Esophagus mucosa (tissue), 1 donor: ENCODE measurements at regions not wholly inside any gene's neighbourhood (a gene's known extent, or its start where the extent isn't known, plus 50 kb on each side); places are given as distances from the start of the nearest gene placed in this dataset.
"Not testable (repeated sequence)": the region's sequence is repeated elsewhere in the genome, so short reads cannot be mapped to it uniquely, and the experiment has no call there.

Experiments
- ATAC-seq: fragments of 200-7000 bp; cut with Tn5 transposase; one replicate; pipeline ENCODE4 v1.9.1; 2020
- donor health status: DM: yes; HTN: yes; CAD: no.

DNA sequence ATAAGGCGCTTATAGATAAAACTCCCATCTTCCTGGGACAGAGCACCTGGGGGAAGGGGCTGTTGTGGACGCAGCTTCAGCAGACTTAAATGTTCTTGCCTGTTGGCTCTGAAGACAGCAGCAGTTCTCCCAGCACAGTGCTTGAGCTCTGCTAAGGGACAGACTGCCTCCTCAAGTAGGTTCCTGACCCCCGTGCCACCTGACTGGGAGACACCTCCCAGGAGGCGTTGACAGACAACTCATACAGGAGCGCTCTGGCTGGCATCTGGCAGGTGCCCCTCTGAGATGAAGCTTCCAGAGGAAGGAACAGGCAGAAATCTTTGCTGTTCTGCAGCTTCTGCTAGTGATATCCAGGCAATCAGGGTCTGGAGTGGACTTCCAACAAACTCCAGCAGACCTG lies 383.1 kb upstream of the EMCN start:
- ATAC-seq = not testable (repeated sequence)

DNA sequence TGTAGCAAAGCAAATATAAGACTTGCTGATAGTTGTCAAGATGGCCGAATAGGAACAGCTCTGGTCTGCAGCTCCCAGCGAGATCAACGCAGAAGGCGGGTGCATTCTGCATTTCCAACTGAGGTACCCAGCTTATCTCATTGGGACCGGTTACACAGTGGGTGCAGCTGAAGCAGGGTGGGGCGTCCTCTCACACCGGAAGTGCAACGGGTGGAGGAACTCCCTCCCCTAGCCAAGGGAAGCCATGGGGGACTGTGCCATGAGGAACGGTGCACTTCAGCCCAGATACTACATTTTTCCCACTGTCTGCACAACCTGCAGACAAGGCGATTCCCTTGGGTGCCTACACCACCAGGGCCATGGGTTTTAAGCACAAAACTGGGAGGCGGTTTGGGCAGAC lies 382.3 kb upstream of the EMCN start:
- ATAC-seq = no peak

DNA sequence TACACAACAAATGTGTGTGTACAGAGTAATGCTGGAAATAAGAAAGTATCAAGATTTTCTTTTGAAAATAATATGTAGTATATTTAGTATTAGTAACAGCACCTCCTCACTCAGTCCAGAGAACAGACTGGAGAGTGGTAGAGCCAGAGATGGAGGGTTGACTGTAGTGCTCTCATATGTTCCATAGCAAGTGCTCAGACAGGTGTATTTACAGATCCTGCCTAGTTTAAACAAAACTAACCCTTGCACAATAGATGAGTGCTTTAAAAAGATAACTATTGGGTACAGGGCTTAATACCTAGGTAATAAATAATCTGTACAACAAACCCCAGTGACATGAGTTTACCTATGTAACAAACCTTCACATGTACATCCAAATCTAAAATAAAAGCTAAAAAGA lies 381.0 kb upstream of the EMCN start:
- no peak for ATAC-seq

GRCh38 chr4:100895556-100896197 lies 377.9 kb upstream of the EMCN start:
- ATAC-seq = no peak

DNA sequence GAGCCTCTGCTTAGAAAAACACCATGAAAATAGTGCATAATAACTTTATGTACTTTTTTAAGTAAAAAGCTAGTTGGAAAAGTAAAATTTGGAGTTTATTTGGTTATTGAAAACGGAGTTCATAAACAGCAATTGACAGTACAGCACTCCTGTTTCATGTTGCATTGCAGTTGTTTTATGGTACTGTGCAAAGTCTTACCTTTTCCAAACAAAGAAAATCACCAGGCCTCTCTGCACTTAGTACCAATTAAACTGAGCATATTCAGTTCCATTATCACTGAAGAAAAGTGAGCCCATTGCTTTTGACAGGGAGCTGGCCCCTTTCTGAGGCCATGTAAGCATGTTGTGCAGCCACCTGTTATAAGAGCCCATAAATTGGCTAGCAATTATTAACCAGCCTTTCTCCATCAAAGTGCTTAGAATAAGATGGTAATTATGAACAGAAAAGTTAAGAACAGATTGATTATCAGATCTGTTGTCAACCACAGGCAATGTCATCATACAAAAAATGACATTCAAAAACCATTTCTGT lies 376.6 kb upstream of the EMCN start:
- ATAC-seq = no peak

DNA sequence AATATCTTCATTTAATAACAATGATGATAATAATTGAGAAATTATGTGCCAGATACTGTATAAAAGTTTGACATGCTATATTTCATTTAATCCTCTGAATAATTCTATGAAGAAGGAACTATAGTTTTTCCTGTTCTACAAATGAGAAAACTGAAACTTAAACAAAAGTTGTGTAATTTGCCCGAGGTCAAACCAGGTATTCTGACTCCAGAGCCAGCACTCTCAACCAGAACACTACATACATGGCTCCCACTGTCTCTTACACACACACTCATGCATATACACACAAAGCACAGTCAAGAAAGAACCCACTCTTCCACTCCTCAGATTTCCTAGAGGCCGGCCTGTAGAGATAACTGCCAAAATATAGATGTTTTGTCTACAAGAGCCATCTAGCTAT lies 374.0 kb upstream of the EMCN start:
- ATAC-seq = peak; percentile 60

GRCh38 chr4:100889898-100890297 lies 372.1 kb upstream of the EMCN start:
- no peak for ATAC-seq

- ATAC-seq = no peak
Observed at GRCh38 chr4:100889401-100889800, 371.6 kb upstream of the EMCN start.

DNA sequence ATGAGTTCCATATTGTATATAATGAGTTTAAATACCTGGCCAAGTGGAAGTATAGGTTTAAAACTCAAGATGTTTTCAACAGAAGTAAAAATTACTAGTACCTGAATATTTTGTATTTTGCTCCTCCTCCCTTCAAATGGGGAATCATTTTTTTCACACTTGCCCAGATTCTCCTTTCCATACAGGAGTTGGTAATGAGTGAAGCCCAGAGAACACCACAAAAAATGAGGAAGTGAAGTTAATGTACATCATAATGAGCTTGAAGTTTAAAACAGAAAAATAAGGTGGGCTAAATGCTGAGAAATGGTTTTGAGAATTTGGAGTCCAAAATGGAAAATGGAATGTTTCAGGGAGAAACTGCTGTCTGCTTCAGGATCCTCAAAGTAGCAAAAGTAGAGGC lies 364.8 kb upstream of the EMCN start:
- ATAC-seq = no peak

DNA sequence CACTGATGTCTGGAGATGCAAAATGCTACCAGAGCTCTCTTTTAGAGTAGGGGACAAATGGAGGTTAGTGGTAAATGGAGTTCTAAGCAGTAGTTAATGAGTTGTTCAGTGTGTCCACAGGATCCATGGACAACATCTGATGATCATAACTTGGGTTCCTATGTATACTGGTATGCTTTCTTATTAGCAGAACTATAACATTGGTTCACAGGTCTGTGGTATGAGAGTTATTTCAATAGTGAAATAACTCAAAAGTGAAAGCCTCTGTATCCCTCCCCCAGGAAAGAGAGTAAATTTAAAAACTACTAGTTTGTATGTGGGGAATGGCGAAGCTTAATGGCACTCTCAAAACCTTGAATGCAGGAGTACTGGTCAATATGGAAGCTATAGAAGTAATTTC lies 363.5 kb upstream of the EMCN start:
- ATAC-seq = no peak

DNA sequence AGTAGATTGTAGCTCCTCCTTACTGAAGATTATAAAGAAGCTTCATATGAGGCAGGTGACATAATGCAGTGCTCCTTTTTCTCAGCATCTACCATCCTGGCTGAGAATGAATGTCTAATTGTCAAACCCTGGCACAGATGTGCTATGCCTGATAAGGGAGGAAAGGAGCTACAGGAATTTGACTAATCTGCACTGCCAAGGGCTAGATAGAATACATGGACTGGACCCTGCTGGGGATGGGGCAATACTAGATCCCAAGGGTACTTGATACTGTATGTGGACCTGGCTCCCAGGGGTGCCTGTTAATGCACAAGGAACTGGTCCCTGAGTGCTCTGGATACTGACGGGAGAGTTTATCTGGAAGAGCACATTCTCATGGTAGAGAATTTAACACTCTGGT lies 362.2 kb upstream of the EMCN start:
- no peak for ATAC-seq

- peak; percentile 66 for ATAC-seq
Observed at GRCh38 chr4:100879471-100879870, 361.6 kb upstream of the EMCN start.

GRCh38 chr4:100876546-100876945 lies 358.7 kb upstream of the EMCN start:
- no peak for ATAC-seq

DNA sequence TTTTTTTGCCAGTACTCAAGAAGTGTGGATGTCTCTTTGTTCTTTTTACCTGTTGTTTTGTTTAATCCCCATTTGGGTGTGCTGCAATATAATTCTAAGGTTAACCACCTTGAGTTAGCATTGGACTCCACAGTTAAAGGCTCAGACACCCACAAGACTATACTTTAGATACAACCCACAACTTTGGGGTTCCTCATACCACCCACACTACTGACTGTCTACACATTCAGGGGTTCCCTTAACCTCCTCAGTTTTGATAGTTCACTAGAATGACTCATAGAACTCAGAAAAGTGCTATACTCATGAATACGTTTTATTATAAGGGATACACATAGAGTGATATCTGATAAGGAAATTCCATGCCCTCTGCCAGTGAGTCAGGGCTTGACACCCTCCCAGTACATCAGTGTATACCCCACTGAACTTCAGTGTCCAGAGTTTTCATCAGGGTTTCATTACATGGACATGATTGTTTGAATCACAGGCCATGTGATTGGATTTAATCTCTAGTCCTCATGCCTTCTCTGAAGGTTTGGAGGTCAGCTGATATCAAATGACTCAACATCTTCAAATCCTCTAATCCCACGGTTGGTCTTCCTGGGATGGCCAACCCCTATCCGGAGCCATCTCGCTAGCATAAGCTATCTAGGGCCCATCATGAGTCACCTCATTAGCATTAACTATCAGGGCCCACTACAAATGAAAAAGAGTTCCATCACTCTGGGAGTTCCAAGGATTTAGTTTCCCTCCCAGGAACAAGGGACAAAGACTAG lies 357.7 kb upstream of the EMCN start:
- ATAC-seq = no peak

DNA sequence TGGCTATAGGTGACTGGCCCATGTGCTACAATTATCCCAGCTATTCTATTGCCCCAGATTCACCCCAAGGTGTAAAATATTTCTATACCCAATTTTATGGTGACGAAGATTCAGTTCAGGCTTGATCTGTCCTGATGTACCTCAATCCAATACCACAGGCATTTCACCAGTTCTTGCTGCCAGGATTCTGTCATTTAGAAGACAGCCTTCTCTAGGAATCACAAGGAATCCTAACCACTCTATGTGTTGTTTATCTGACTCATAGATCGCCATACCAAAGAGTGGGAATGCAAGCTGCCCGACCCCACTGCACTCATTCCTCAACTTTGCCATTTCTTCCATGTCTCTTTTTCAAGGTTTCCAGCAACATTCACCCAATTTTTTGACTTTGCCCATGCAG lies 355.0 kb upstream of the EMCN start:
- no peak for ATAC-seq

GRCh38 chr4:100870940-100871772 lies 353.3 kb upstream of the EMCN start:
- peak; percentile 96 for ATAC-seq

GRCh38 chr4:100869276-100869675 lies 351.5 kb upstream of the EMCN start:
- ATAC-seq = no peak

DNA sequence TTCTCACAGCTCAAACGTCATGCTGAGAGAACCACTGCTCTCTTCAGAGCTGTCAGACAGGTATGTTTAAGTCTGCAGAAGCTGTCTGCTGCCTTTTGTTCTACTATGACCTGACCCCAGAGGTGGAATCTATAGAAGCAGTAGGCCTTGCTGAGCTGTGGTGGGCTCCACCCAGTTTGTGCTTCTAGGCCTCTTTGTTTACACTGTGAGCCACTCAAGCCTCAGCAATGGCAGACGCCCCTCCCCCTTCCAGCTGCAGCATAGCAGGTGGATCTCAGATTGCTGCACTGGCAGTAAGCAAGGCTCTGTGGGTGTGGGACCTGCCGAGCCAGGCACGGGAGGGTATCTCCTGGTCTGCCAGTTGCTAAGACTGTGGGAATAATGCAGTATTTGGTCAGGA lies 350.5 kb upstream of the EMCN start:
- peak; percentile 43 for ATAC-seq

DNA sequence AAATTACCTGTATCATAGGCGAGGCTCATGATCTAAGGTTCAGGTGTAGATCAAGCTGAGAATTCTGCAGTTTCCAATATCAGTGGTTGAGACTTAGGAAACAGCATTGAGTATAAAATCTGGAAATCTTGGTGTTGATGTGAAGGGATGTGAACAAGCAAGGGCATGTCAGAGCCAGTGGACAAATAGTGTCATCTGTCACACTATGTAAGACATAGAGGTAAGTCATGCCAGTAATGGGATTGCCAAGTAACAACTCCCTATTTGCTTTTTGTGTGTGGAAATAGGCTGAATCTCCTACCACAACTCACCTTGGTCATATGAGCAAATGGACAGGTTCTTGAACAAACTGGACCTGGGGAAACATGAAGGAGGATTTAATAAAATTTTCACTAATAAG lies 334.5 kb upstream of the EMCN start:
- ATAC-seq = peak; percentile 66

DNA sequence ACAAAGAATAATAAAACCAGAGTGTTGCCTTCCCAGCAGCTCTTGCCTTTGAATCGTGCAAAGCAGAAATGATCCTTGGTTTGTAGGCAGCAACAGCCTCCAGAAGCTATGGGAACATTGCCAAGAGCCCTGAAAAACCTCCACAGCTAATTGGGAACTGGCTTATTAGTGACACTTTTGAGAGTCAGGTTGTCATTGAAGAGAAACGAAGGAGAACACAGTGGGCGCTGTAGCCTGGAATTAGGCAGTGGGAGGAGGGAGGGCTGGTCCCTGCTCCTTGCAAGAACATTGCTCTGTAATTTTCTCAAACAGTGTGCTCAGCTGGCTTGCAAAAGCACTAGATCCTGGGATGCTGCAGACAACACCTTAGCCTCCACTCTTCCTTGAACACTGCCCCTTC lies 331.5 kb upstream of the EMCN start:
- no peak for ATAC-seq

- peak; percentile 46 for ATAC-seq
Observed at GRCh38 chr4:100848841-100849240, 331.0 kb upstream of the EMCN start.

- no peak for ATAC-seq
Observed at GRCh38 chr4:100843910-100844309, 326.1 kb upstream of the EMCN start.

- no peak for ATAC-seq
Observed at GRCh38 chr4:100842856-100843255, 325.0 kb upstream of the EMCN start.
